Calu3 (cell line): ENCODE measurements at regions not wholly inside any gene's neighbourhood (a gene's known extent, or its start where the extent isn't known, plus 50 kb on each side); places are given as distances from the start of the nearest gene placed in this dataset.

Source experiments
- BruUV-seq: library from RNA; stranded (reverse); fragments of 400-500 nt; replicated peaks from 2 replicates; lab custom pipeline; 2021; lab: Mats Ljungman, UMichigan
- CTCF ChIA-PET: fragments of 300-600 bp; sonication (Branson Sonifier 250); formaldehyde crosslinking; loops from one replicate; lab custom pipeline; 2022; ENCODE audit warnings: antibody characterized with exemption; lab: Charles Lee
- DNase-seq: peaks from one replicate; pipeline ENCODE4 v3.0.0; 2022
- H3K27ac Mint-ChIP-seq: one replicate; pipeline ENCODE4 v1.8.0; 2022; ENCODE audit warnings: mixed read lengths; ENCODE audit not compliant: unreplicated experiment
- H3K27me3 Mint-ChIP-seq: one replicate; pipeline ENCODE4 v1.8.0; 2022; ENCODE audit warnings: mixed read lengths; ENCODE audit not compliant: unreplicated experiment
- H3K36me3 Mint-ChIP-seq: one replicate; pipeline ENCODE4 v1.8.0; 2022; ENCODE audit warnings: mild to moderate bottlenecking, moderate library complexity, mixed read lengths; ENCODE audit not compliant: insufficient read depth, unreplicated experiment
- H3K4me1 Mint-ChIP-seq: one replicate; pipeline ENCODE4 v1.8.0; 2022; ENCODE audit warnings: mild to moderate bottlenecking, low read depth, mixed read lengths; ENCODE audit not compliant: unreplicated experiment
- H3K4me3 Mint-ChIP-seq: one replicate; pipeline ENCODE4 v1.8.0; 2022; ENCODE audit warnings: mild to moderate bottlenecking, low read depth, moderate library complexity, mixed read lengths; ENCODE audit not compliant: unreplicated experiment
- H3K9me3 Mint-ChIP-seq: one replicate; pipeline ENCODE4 v1.8.0; 2022; ENCODE audit warnings: low read depth, mixed read lengths; ENCODE audit not compliant: unreplicated experiment
- CTCF ChIP-seq: fragments of 200-600 bp; IDR thresholded peaks from one replicate; pipeline ENCODE4 v1.8.0; 2022; ENCODE audit warnings: antibody characterized with exemption; ENCODE audit not compliant: unreplicated experiment
- intact Hi-C: fragments of 100-400 bp; cut with micrococcal nuclease; formaldehyde crosslinking; loops from one replicate; pipeline ENCODE4 v1.10.0; 2022; ENCODE audit not compliant: unreplicated experiment

DNA sequence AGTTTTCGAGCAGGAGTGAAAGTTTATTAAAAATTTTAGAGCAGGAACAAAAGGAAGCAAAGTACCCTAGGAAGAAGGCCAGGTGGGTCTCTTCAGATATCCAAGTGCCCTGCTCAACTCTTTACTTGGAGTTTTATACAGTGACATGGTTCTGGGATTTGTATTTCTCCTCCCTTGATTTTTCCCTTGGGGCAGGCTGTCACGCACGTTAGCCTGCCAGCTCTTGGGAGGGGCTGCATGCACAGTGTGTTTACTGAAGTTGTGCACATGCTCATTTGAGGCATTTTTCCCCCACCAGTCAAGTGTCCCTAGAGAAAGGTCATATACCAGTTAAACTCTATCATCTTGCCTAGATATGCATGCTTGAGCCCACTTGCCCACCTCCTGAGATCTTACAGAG, 102.5 kb upstream of the GABRA2 start:
- CTCF ChIA-PET, result no interaction called here
- intact Hi-C loops, result no loop called here
- no peaks in the 10 kb centered on the region for H3K4me1 Mint-ChIP-seq
- no peak for DNase-seq
- H3K4me3 Mint-ChIP-seq, result no peak overlapping the region
- H3K27ac Mint-ChIP-seq, result no peak overlapping the region
- BruUV-seq, result no TSS peak
- no peaks in the 10 kb centered on the region for H3K36me3 Mint-ChIP-seq
- no peaks in the 10 kb centered on the region for H3K27me3 Mint-ChIP-seq
- no peak for TF ChIP-seq CTCF
- H3K9me3 Mint-ChIP-seq, result peaks cover 2% of the 10 kb centered on the region

GRCh38 chr4:46491455-46491854, 101.5 kb upstream of the GABRA2 start:
- TF ChIP-seq CTCF, result no peak
- CTCF ChIA-PET, result no interaction called here
- no peak for DNase-seq
- Mint-ChIP-seq H3K27me3 (no peaks in the 10 kb centered on the region), H3K4me1 (no peaks in the 10 kb centered on the region), H3K27ac (no peak overlapping the region), H3K4me3 (no peak overlapping the region), H3K36me3 (no peaks in the 10 kb centered on the region), H3K9me3 (peaks cover under 1% of the 10 kb centered on the region)
- no TSS peak for BruUV-seq
- intact Hi-C loops, result no loop called here

DNA sequence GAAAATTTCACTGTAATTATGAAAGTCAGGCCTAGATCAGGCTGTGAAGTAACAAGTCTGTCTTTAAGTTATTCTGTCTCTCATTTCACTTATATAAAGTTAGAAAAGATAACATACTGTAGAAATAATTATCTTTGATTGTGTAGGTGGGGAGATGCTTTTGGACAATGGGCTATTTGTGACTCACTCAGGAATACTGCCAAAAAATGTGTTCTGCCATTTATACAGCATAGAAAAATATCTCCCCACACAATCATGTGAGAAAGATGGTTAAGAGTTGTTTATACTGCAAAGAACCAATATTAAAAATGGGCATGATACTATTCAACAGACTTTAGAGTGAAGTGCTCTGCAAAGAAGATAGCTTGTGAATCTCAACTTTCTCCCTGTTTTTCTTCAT, 95.0 kb upstream of the GABRA2 start:
- Mint-ChIP-seq H3K4me1 (no peaks in the 10 kb centered on the region), H3K36me3 (no peaks in the 10 kb centered on the region), H3K4me3 (no peak overlapping the region), H3K9me3 (peaks cover 5% of the 10 kb centered on the region), H3K27me3 (no peaks in the 10 kb centered on the region), H3K27ac (no peak overlapping the region)
- CTCF ChIA-PET, result interaction anchor here (0.5 kb wide), 1 partner anchor 1595 kb away, joined by 4 read pairs; no protein-coding TSS in a partner anchor
- TF ChIP-seq CTCF, result no peak
- BruUV-seq, result no TSS peak
- intact Hi-C loops, result no loop called here
- DNase-seq, result no peak

GRCh38 chr4:46462733-46463132, 72.8 kb upstream of the GABRA2 start:
- H3K27me3 Mint-ChIP-seq, result no peaks in the 10 kb centered on the region
- no peak overlapping the region for H3K27ac Mint-ChIP-seq
- no TSS peak for BruUV-seq
- intact Hi-C loops, result no loop called here
- DNase-seq, result no peak
- CTCF ChIA-PET, result no interaction called here
- no peak for TF ChIP-seq CTCF
- H3K9me3 Mint-ChIP-seq, result peaks cover 2% of the 10 kb centered on the region
- no peaks in the 10 kb centered on the region for H3K36me3 Mint-ChIP-seq
- H3K4me1 Mint-ChIP-seq, result no peaks in the 10 kb centered on the region
- no peak overlapping the region for H3K4me3 Mint-ChIP-seq
